Lung (tissue), 11 donors: ENCODE measurements at regions not wholly inside any gene's neighbourhood (a gene's known extent, or its start where the extent isn't known, plus 50 kb on each side); places are given as distances from the start of the nearest gene placed in this dataset.

ENCODE experiments used
- ATAC-seq: fragments of 200-7000 bp; cut with Tn5 transposase; one replicate; pipeline ENCODE4 v1.9.1; 2020; ENCODE audit warnings: moderate number of reproducible peaks; ENCODE audit not compliant: insufficient read depth, low FRiP score
- DNase-seq, 3 donors: peaks; one replicate each; pipeline ENCODE4 v3.0.0-alpha.2; 2013 to 2017
- H3K27ac ChIP-seq, 2 donors: one replicate each; pipeline ENCODE4 v1.5.1; 2013; ENCODE audit warnings: mild to moderate bottlenecking in 2 of 2, moderate library complexity in 2 of 2, control low read depth in 1 of 2, inconsistent platforms in 1 of 2, low read depth in 1 of 2, low read length in 1 of 2
- H3K27me3 ChIP-seq, 3 donors: one replicate each; pipeline ENCODE4 v1.5.1; 2013; ENCODE audit warnings: low read length in 2 of 3; ENCODE audit not compliant: control insufficient read depth in 3 of 3, insufficient read depth in 3 of 3
- H3K36me3 ChIP-seq, 4 donors: one replicate each; pipeline ENCODE4 v1.5.1; 2013; ENCODE audit warnings: low read length in 4 of 4, mild to moderate bottlenecking in 1 of 4, moderate library complexity in 1 of 4; ENCODE audit not compliant: control insufficient read depth in 4 of 4, insufficient read depth in 4 of 4
- H3K4me1 ChIP-seq, 5 donors: one replicate each; pipeline ENCODE4 v1.5.1; 2013; ENCODE audit warnings: low read length in 5 of 5, mild to moderate bottlenecking in 2 of 5, moderate library complexity in 1 of 5; ENCODE audit not compliant: control insufficient read depth in 5 of 5, insufficient read depth in 5 of 5
- H3K4me3 ChIP-seq: one replicate; pipeline ENCODE4 v1.5.1; 2013; ENCODE audit warnings: mild to moderate bottlenecking, control low read depth, moderate library complexity
- H3K9ac ChIP-seq, 2 donors: one replicate each; pipeline ENCODE4 v1.5.1; 2013; ENCODE audit warnings: low read length in 2 of 2, control low read depth in 1 of 2; ENCODE audit not compliant: insufficient read depth in 1 of 2
- H3K9me3 ChIP-seq, 4 donors: one replicate each; pipeline ENCODE4 v1.5.1; 2013; ENCODE audit warnings: low read length in 3 of 4, mild to moderate bottlenecking in 1 of 4, moderate library complexity in 1 of 4; ENCODE audit not compliant: control insufficient read depth in 4 of 4, insufficient read depth in 3 of 4
- CTCF ChIP-seq: IDR thresholded peaks from 2 replicates; pipeline ENCODE4 v1.5.1; 2012; ENCODE audit warnings: mild to moderate bottlenecking; ENCODE audit errors: control extremely low read depth, extremely low read depth
- WGBS, 2 donors: extraction: QIAGEN DNeasy Blood & Tissue Kit; methylation state at CpG; one replicate each; pipeline ENCODE4 v1.1.7; 2013; 5-methylcytosine and 5-hydroxymethylcytosine counted together
- donor health status: control.
- donor health status: control.
- donor health status: Bipolar disorder and iron deficiency.
- donor health status: healthy.
- donor health status: DM: yes; HTN: yes; CAD: no.

- Histone ChIP-seq H3K4me1 (peaks cover 0 to 15% (median 6%) of the 10 kb centered on the region in 5 donors), H3K36me3 (no peaks in the 10 kb centered on the region), H3K9me3 (no peaks in the 10 kb centered on the region), H3K4me3 (no peak overlapping the region), H3K27me3 (no peaks in the 10 kb centered on the region), H3K27ac (no peak overlapping the region), H3K9ac (no peak overlapping the region)
- no peak for TF ChIP-seq CTCF
- ATAC-seq (no peak), DNase-seq (no peak)
- 75 to 79% methylated on average over 9 of the region's 9 CpGs for WGBS, 2 donors
These were observed 406.6 kb upstream of the MMADHC start for GRCh38 chr2:149994057-149994728.

DNA sequence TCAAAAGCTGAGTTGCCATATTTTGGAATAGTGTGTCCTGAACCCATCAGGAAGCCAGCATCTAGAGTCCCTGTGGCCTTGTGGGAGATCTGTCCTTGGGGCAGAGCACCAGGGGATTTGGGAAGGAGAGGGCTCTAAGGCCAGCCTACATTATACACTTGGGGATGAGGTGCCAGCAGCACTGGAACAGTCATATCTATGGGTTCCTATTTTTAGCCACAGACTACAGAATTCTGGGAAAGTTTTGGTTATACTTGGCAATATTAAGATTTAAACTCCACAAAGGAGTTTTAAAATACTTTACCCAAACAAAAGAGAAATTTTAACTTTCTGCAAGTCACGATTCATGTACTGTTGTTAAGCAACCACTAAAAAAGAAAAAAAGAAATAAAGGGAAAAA, 405.7 kb upstream of the MMADHC start:
- WGBS, 2 donors: 75 to 93% methylated on average over 1 of the region's 1 CpG

GRCh38 chr2:149991576-149991975, 404.0 kb upstream of the MMADHC start:
- H3K9ac ChIP-seq: no peak overlapping the region
- ATAC-seq: no peak
- H3K27me3 ChIP-seq: no peaks in the 10 kb centered on the region
- H3K4me1 ChIP-seq: peaks cover 0 to 15% (median 9%) of the 10 kb centered on the region in 5 donors
- H3K27ac ChIP-seq: no peak overlapping the region
- no peak for TF ChIP-seq CTCF
- no peak overlapping the region for H3K4me3 ChIP-seq
- H3K9me3 ChIP-seq: no peaks in the 10 kb centered on the region
- H3K36me3 ChIP-seq: no peaks in the 10 kb centered on the region
- 74 to 76% methylated on average over 1 of the region's 1 CpG for WGBS, 2 donors
- DNase-seq: no peak

More for the DNA sequence above, 405.7 kb upstream of the MMADHC start:
- ATAC-seq: no peak
- Histone ChIP-seq H3K9ac (no peak overlapping the region), H3K4me3 (no peak overlapping the region), H3K27ac (no peak overlapping the region), H3K4me1 (peaks cover 0 to 15% (median 9%) of the 10 kb centered on the region in 5 donors), H3K27me3 (no peaks in the 10 kb centered on the region), H3K9me3 (no peaks in the 10 kb centered on the region), H3K36me3 (no peaks in the 10 kb centered on the region)
- TF ChIP-seq CTCF: no peak
- DNase-seq: no peak

DNA sequence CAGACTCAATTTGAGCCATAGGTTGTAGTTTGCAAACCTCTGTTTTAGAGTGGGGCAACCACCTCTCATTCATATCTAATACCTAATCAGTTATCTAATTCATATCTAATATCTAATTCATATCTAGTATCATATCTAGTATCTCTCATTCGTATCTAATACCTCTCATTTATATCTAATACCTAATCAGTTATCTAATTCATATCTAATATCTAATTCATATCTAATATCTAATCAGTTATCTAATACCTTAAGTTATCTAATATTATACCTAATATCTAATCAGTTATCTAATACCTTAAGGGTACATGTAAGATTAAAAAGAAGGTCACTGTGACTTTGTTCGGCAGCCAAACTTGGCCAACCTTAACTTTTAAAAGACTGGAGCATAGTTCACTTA, 403.4 kb upstream of the MMADHC start:
- ATAC-seq: no peak
- no peak for TF ChIP-seq CTCF

More for the DNA sequence above, 403.4 kb upstream of the MMADHC start:
- Histone ChIP-seq H3K27me3 (no peaks in the 10 kb centered on the region), H3K4me1 (peaks cover 0 to 12% (median 5%) of the 10 kb centered on the region in 5 donors), H3K9ac (no peak overlapping the region), H3K4me3 (no peak overlapping the region), H3K36me3 (no peaks in the 10 kb centered on the region), H3K9me3 (no peaks in the 10 kb centered on the region), H3K27ac (no peak overlapping the region)
- WGBS, 2 donors: 63 to 84% methylated on average over 2 of the region's 2 CpGs
- no peak for DNase-seq
